Caco-2 (cell line): ENCODE measurements at regions not wholly inside any gene's neighbourhood (a gene's known extent, or its start where the extent isn't known, plus 50 kb on each side); places are given as distances from the start of the nearest gene placed in this dataset.

Experiments
- BruUV-seq: library from RNA; stranded (reverse); fragments of 400-500 nt; replicated peaks from 2 replicates; lab custom pipeline; 2021; lab: Mats Ljungman, UMichigan
- CTCF ChIA-PET: fragments of 300-600 bp; sonication (Branson Sonifier 250); formaldehyde crosslinking; loops from one replicate; lab custom pipeline; 2022; ENCODE audit warnings: antibody characterized with exemption; lab: Charles Lee
- POLR2A ChIA-PET: fragments of 300-600 bp; sonication (Branson Sonifier 250); formaldehyde crosslinking; loops from one replicate; lab custom pipeline; 2022; ENCODE audit warnings: antibody characterized with exemption; lab: Charles Lee
- DNase-seq, 2 experiments: peaks; one replicate each; pipeline versions ENCODE4 v3.0.0 to v3.0.0-alpha.2; 2020 to 2022
- H3K27me3 ChIP-seq: replicated peaks from 2 replicates; pipeline ENCODE4 v1.6.0; 2011; ENCODE audit warnings: low read length; ENCODE audit not compliant: control insufficient read depth, insufficient read depth
- H3K36me3 ChIP-seq: 2 replicates; pipeline ENCODE4 v1.5.1; 2011; ENCODE audit warnings: low read length; ENCODE audit not compliant: control insufficient read depth, insufficient read depth
- H3K4me1 ChIP-seq: fragments of 250-450 bp; sonication (Bioruptor Pico); 2 replicates; pipeline ENCODE4 v1.5.1; 2020; ENCODE audit warnings: mild to moderate bottlenecking
- H3K4me3 ChIP-seq: 2 replicates; pipeline ENCODE4 v1.5.1; 2011; ENCODE audit warnings: low read depth, mild to moderate bottlenecking, control low read depth, low read length
- H3K9me3 ChIP-seq: fragments of 250-450 bp; sonication (Bioruptor Pico); 2 replicates; pipeline ENCODE4 v1.5.1; 2020; ENCODE audit warnings: mild to moderate bottlenecking, moderate library complexity
- H3K27ac Mint-ChIP-seq: one replicate; pipeline ENCODE4 v1.8.0; 2022; ENCODE audit warnings: mixed read lengths; ENCODE audit not compliant: unreplicated experiment
- H3K27me3 Mint-ChIP-seq: one replicate; pipeline ENCODE4 v1.8.0; 2022; ENCODE audit warnings: mixed read lengths; ENCODE audit not compliant: insufficient read depth, unreplicated experiment
- H3K36me3 Mint-ChIP-seq: one replicate; pipeline ENCODE4 v1.8.0; 2022; ENCODE audit warnings: mild to moderate bottlenecking, mixed read lengths; ENCODE audit not compliant: insufficient read depth, unreplicated experiment
- H3K4me1 Mint-ChIP-seq: one replicate; pipeline ENCODE4 v1.8.0; 2022; ENCODE audit warnings: low read depth, mixed read lengths; ENCODE audit not compliant: unreplicated experiment
- H3K4me3 Mint-ChIP-seq: one replicate; pipeline ENCODE4 v1.8.0; 2022; ENCODE audit warnings: mild to moderate bottlenecking, moderate library complexity, mixed read lengths; ENCODE audit not compliant: unreplicated experiment
- H3K9me3 Mint-ChIP-seq: one replicate; pipeline ENCODE4 v1.8.0; 2022; ENCODE audit warnings: mixed read lengths; ENCODE audit not compliant: unreplicated experiment
- intact Hi-C: fragments of 100-400 bp; cut with micrococcal nuclease; formaldehyde crosslinking; loops from one replicate; pipeline ENCODE4 v1.10.0; 2022; ENCODE audit not compliant: unreplicated experiment
- TF ChIP-seq, protein P1 (sequence below), 2 experiments: fragments of 200-600 bp in 1 of 2; IDR thresholded peaks; 1 replicate in 1 of 2; 2 replicates in 1 of 2; pipeline versions ENCODE4 v1.5.1 to v1.8.0; 2011 to 2022; ENCODE audit warnings: antibody characterized with exemption in 1 of 2, control low read depth in 1 of 2, inconsistent platforms in 1 of 2, low read depth in 1 of 2, low read length in 1 of 2, mild to moderate bottlenecking in 1 of 2, moderate library complexity in 1 of 2; ENCODE audit not compliant: insufficient read depth in 1 of 2, severe bottlenecking in 1 of 2, unreplicated experiment in 1 of 2

DNA sequence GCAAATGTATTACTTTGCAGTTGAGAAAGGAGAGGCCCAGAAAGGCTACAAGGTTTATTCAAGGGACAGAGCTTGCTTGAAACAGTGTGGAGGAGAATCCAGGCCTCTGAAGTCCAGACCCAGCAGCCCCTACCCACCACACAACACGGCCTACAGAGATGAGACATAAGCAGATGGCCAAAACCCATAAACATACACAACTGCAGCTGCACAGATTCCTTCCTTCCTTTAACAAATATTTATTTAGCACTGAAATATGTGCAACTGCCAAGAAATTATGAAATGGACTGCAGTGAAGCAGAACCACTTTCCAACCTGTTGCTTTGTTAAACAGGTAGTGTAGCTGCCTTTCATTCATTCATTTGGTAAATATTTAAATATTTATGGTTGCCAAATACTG is 122.3 kb downstream of the SPATA19 start:
- Histone ChIP-seq H3K9me3 (no peaks in the 10 kb centered on the region), H3K36me3 (no peaks in the 10 kb centered on the region), H3K4me3 (no peak overlapping the region), H3K27me3 (no peaks in the 10 kb centered on the region), H3K4me1 (no peaks in the 10 kb centered on the region)
- no TSS peak for BruUV-seq
- Mint-ChIP-seq H3K4me1 (no peaks in the 10 kb centered on the region), H3K36me3 (no peaks in the 10 kb centered on the region), H3K27ac (no peak overlapping the region), H3K4me3 (no peak overlapping the region), H3K27me3 (no peaks in the 10 kb centered on the region), H3K9me3 (no peaks in the 10 kb centered on the region)
- ChIA-PET CTCF (no interaction called here), POLR2A (no interaction called here)
- intact Hi-C loops, result no loop called here
- no peak for DNase-seq
- TF ChIP-seq, protein P1, sequence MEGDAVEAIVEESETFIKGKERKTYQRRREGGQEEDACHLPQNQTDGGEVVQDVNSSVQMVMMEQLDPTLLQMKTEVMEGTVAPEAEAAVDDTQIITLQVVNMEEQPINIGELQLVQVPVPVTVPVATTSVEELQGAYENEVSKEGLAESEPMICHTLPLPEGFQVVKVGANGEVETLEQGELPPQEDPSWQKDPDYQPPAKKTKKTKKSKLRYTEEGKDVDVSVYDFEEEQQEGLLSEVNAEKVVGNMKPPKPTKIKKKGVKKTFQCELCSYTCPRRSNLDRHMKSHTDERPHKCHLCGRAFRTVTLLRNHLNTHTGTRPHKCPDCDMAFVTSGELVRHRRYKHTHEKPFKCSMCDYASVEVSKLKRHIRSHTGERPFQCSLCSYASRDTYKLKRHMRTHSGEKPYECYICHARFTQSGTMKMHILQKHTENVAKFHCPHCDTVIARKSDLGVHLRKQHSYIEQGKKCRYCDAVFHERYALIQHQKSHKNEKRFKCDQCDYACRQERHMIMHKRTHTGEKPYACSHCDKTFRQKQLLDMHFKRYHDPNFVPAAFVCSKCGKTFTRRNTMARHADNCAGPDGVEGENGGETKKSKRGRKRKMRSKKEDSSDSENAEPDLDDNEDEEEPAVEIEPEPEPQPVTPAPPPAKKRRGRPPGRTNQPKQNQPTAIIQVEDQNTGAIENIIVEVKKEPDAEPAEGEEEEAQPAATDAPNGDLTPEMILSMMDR (IDR thresholded peaks at IDR 0.05; ENCODE audit: insufficient read depth in 1 of 2, low read depth in 1 of 2, low read length in 1 of 2, severe bottlenecking in 1 of 2, unreplicated experiment in 1 of 2), result no peak

DNA sequence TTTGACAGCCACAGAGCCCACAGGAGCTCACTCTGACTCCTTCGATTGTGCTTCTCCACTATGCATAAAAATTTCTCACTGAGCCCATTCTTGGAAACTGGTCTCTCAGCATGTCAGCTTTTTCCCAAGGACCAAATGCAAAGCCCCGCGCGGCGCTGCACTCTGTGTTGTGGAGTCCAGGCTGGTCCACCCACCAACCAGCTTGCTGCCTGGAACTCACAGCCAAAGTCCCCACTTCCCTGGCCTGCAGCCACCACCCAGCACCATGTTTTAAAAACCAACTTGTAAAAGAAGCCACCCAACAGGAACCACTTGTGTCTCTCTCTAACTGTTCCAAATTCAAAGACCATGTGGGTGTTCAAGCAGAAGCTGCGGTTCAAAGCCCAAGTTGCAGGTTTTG is 124.4 kb downstream of the SPATA19 start:
- Mint-ChIP-seq H3K27ac (no peak overlapping the region), H3K36me3 (no peaks in the 10 kb centered on the region), H3K4me1 (no peaks in the 10 kb centered on the region), H3K27me3 (peaks cover 11% of the 10 kb centered on the region), H3K9me3 (no peaks in the 10 kb centered on the region), H3K4me3 (no peak overlapping the region)
- intact Hi-C loops, result no loop called here
- Histone ChIP-seq H3K27me3 (no peaks in the 10 kb centered on the region), H3K4me3 (no peak overlapping the region), H3K9me3 (no peaks in the 10 kb centered on the region), H3K4me1 (no peaks in the 10 kb centered on the region), H3K36me3 (no peaks in the 10 kb centered on the region)
- no TSS peak for BruUV-seq
- TF ChIP-seq, protein P1 (IDR thresholded peaks at IDR 0.05; ENCODE audit: insufficient read depth in 1 of 2, low read depth in 1 of 2, low read length in 1 of 2, severe bottlenecking in 1 of 2, unreplicated experiment in 1 of 2), result no peak
- CTCF ChIA-PET, result no interaction called here
- DNase-seq, result no peak
- POLR2A ChIA-PET, result no interaction called here

DNA sequence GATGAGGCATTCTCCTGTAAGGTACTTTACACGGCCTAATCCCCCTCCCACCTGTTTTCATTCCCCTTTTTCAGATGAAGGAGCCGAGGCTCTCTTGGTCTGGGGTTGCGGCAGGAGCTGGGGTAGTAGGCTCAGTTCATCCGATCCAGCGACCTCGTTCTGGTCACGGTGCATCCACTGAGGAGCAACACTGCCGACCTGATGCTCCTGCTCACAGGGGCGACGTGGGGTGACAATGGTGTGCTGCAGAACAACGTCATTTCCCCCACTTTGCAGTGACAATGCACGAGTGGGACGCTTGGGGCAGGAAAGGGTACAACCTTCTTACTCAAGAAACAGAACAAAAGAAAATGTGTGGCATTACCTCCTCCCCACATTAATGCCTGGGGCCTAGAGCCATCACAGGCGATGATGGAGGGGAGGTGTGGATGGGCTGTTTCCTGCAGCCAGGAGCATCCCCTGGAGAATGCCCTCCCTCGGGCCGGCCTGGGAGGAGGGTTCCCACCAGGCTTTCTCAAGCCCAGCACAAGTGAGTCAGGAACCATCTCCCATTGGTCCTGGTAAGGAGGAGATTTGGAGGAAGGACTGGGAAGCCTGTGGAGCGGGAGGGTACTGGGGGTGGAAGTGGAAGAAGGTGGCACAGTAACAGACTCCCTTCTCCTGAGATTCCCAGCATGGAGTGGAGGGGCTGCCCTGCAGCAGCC is 125.6 kb downstream of the SPATA19 start:
- ChIA-PET POLR2A (no interaction called here), CTCF (no interaction called here)
- Histone ChIP-seq H3K9me3 (no peaks in the 10 kb centered on the region), H3K4me3 (no peak overlapping the region), H3K27me3 (no peaks in the 10 kb centered on the region), H3K36me3 (no peaks in the 10 kb centered on the region), H3K4me1 (no peaks in the 10 kb centered on the region)
- no TSS peak for BruUV-seq
- no peak overlapping the region for H3K4me3 Mint-ChIP-seq
- no peak for DNase-seq
- no peaks in the 10 kb centered on the region for H3K36me3 Mint-ChIP-seq
- no peaks in the 10 kb centered on the region for H3K9me3 Mint-ChIP-seq
- TF ChIP-seq, protein P1 (IDR thresholded peaks at IDR 0.05; ENCODE audit: insufficient read depth in 1 of 2, low read depth in 1 of 2, low read length in 1 of 2, severe bottlenecking in 1 of 2, unreplicated experiment in 1 of 2), result no peak
- no peak overlapping the region for H3K27ac Mint-ChIP-seq
- H3K4me1 Mint-ChIP-seq, result no peaks in the 10 kb centered on the region
- peaks cover 15% of the 10 kb centered on the region for H3K27me3 Mint-ChIP-seq
- intact Hi-C loops, result no loop called here
